ENCODE measurements at regions not wholly inside any gene's neighbourhood (a gene's known extent, or its start where the extent isn't known, plus 50 kb on each side); places are given as distances from the start of the nearest gene placed in this dataset.

GRCh38 chr14:53628732-53629430 lies 327.7 kb downstream of the BMP4 start:
- TF ChIP-seq POLR2A (IDR thresholded peaks at IDR 0.05) (no peak), CTCF (IDR thresholded peaks at IDR 0.05) (no peak)
